MM.1S (cell line): ENCODE measurements at regions not wholly inside any gene's neighbourhood (a gene's known extent, or its start where the extent isn't known, plus 50 kb on each side); places are given as distances from the start of the nearest gene placed in this dataset.
"Not testable (repeated sequence)": the region's sequence is repeated elsewhere in the genome, so short reads cannot be mapped to it uniquely, and the experiment has no call there.

ENCODE experiments used
- DNase-seq: peaks from one replicate; pipeline ENCODE4 v3.0.0-alpha.2; 2015
- H2AFZ ChIP-seq: fragments of 300-600 bp; sonication (generic); 2 replicates; pipeline ENCODE4 v1.6.0; 2016; ENCODE audit warnings: antibody characterized with exemption, low read length
- H3F3A ChIP-seq: fragments of 300-600 bp; sonication (generic); 2 replicates; pipeline ENCODE4 v1.6.1; 2016; ENCODE audit warnings: mild to moderate bottlenecking, antibody characterized with exemption, low read length, moderate library complexity, mixed read lengths; ENCODE audit not compliant: insufficient read depth
- H3K27ac ChIP-seq: fragments of 300-600 bp; sonication (generic); 2 replicates; pipeline ENCODE4 v1.5.1; 2016; ENCODE audit warnings: mild to moderate bottlenecking, low read length
- H3K27me3 ChIP-seq: fragments of 300-600 bp; sonication (generic); replicated peaks from 2 replicates; pipeline ENCODE4 v1.6.0; 2016; ENCODE audit warnings: low read length; ENCODE audit not compliant: insufficient read depth
- H3K36me3 ChIP-seq: fragments of 300-600 bp; sonication (generic); replicated peaks from 2 replicates; pipeline ENCODE4 v1.6.1; 2016; ENCODE audit warnings: mild to moderate bottlenecking, low read length, mixed read lengths; ENCODE audit not compliant: insufficient read depth
- H3K4me1 ChIP-seq: fragments of 300-600 bp; sonication (generic); 2 replicates; pipeline ENCODE4 v1.6.1; 2016; ENCODE audit warnings: low read length, mixed read lengths
- H3K4me2 ChIP-seq: fragments of 300-600 bp; sonication (generic); 2 replicates; pipeline ENCODE4 v1.6.0; 2016; ENCODE audit warnings: low read depth, low read length
- H3K4me3 ChIP-seq: fragments of 300-600 bp; sonication (generic); 2 replicates; pipeline ENCODE4 v1.5.1; 2016; ENCODE audit warnings: low read length, mixed read lengths
- H3K79me2 ChIP-seq: fragments of 300-600 bp; sonication (generic); 2 replicates; pipeline ENCODE4 v1.6.1; 2016; ENCODE audit warnings: mixed run types, low read length, mixed read lengths
- H3K9ac ChIP-seq: fragments of 300-600 bp; sonication (generic); 2 replicates; pipeline ENCODE4 v1.6.1; 2016; ENCODE audit warnings: low read length, mixed read lengths
- H3K9me2 ChIP-seq: fragments of 300-600 bp; sonication (generic); replicated peaks from 2 replicates; pipeline ENCODE4 v1.6.1; 2016; ENCODE audit warnings: mild to moderate bottlenecking, low read length, mixed read lengths; ENCODE audit not compliant: insufficient read depth
- H3K9me3 ChIP-seq: fragments of 300-600 bp; sonication (generic); replicated peaks from 2 replicates; pipeline ENCODE4 v1.6.1; 2016; ENCODE audit warnings: mild to moderate bottlenecking, low read length, mixed read lengths; ENCODE audit not compliant: insufficient read depth
- H4K20me1 ChIP-seq: fragments of 300-600 bp; sonication (generic); 2 replicates; pipeline ENCODE4 v1.6.1; 2016; ENCODE audit warnings: mild to moderate bottlenecking, low read length, moderate library complexity, mixed read lengths; ENCODE audit not compliant: insufficient read depth
- EZH2 ChIP-seq: fragments of 300-600 bp; sonication (generic); optimal IDR thresholded peaks from 2 replicates; pipeline ENCODE3; 2017; ENCODE audit warnings: low read depth, mild to moderate bottlenecking, antibody characterized with exemption, low read length, mixed read lengths
- EZH2phosphoT487 ChIP-seq: fragments of 300-600 bp; sonication (generic); IDR thresholded peaks from 2 replicates; pipeline ENCODE4 v1.6.1; 2018; ENCODE audit warnings: antibody characterized with exemption, low read length
- TF ChIP-seq, protein P1 (sequence below): fragments of 300-600 bp; sonication (generic); IDR thresholded peaks from 2 replicates; pipeline ENCODE4 v1.5.1; 2016; ENCODE audit warnings: antibody characterized with exemption, low read length, mixed read lengths

DNA sequence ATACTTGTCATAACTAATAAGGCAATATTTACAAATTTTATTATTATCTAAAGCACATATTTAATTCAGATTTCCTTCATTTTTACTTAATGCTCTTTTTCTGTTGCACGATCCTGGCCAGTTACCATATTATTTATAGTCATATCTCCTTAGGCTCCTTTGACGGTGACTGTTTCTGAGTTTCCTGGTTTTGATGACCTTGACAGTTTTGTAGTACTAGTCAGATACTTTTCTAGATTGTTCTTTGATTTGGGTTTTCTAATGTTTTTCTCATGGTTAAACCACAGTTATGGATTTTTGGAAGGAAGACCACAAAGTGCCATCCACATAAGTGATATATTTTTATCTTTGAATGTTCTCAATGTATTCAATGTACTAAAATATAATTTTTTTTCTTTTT lies 171.0 kb upstream of the NANOGP8 start:
- no peaks in the 10 kb centered on the region for H3K9me2 ChIP-seq
- H3K79me2 ChIP-seq = no peaks in the 10 kb centered on the region
- no peak for DNase-seq
- H3K27me3 ChIP-seq = no peaks in the 10 kb centered on the region
- H4K20me1 ChIP-seq = no peaks in the 10 kb centered on the region
- H3K4me2 ChIP-seq = no peak overlapping the region
- no peak overlapping the region for H2AFZ ChIP-seq
- no peak overlapping the region for H3K4me3 ChIP-seq
- H3K4me1 ChIP-seq = no peaks in the 10 kb centered on the region
- H3F3A ChIP-seq = no peaks in the 10 kb centered on the region
- TF ChIP-seq EZH2phosphoT487 (no peak), EZH2 (no peak)
- TF ChIP-seq, protein P1, sequence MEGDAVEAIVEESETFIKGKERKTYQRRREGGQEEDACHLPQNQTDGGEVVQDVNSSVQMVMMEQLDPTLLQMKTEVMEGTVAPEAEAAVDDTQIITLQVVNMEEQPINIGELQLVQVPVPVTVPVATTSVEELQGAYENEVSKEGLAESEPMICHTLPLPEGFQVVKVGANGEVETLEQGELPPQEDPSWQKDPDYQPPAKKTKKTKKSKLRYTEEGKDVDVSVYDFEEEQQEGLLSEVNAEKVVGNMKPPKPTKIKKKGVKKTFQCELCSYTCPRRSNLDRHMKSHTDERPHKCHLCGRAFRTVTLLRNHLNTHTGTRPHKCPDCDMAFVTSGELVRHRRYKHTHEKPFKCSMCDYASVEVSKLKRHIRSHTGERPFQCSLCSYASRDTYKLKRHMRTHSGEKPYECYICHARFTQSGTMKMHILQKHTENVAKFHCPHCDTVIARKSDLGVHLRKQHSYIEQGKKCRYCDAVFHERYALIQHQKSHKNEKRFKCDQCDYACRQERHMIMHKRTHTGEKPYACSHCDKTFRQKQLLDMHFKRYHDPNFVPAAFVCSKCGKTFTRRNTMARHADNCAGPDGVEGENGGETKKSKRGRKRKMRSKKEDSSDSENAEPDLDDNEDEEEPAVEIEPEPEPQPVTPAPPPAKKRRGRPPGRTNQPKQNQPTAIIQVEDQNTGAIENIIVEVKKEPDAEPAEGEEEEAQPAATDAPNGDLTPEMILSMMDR = no peak
- no peak overlapping the region for H3K27ac ChIP-seq
- no peak overlapping the region for H3K9ac ChIP-seq
- no peaks in the 10 kb centered on the region for H3K9me3 ChIP-seq
- no peaks in the 10 kb centered on the region for H3K36me3 ChIP-seq

DNA sequence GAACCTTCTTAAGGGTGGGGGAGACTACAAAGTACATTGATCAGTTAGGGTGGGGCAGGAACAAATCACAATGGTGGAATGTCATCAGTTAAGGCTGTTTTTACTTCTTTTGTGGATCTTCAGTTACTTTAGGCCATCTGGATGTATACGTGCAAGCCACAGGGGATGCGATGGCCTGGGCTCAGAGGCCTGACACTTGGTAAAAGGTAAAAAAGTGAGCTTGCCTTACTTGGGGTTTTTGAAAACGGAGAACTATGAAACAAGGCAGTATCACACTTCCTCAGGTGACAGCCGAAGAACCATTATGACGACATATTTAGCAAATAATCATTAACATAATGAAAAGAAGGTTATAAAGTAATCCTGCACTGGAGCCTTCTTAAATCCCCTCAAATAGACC lies 169.8 kb upstream of the NANOGP8 start:
- H3K9ac ChIP-seq, H3K4me3 ChIP-seq, H3K36me3 ChIP-seq, DNase-seq, H3K9me2 ChIP-seq, H3K79me2 ChIP-seq, H3K4me2 ChIP-seq, H4K20me1 ChIP-seq, H3F3A ChIP-seq, H3K27ac ChIP-seq, H2AFZ ChIP-seq, H3K27me3 ChIP-seq, H3K9me3 ChIP-seq, H3K4me1 ChIP-seq: not testable (repeated sequence)

- H3K4me1 ChIP-seq = no peaks in the 10 kb centered on the region
- H3K4me3 ChIP-seq = no peak overlapping the region
- no peaks in the 10 kb centered on the region for H3K36me3 ChIP-seq
- no peaks in the 10 kb centered on the region for H3K9me3 ChIP-seq
- H3K9ac ChIP-seq = no peak overlapping the region
- no peaks in the 10 kb centered on the region for H3K9me2 ChIP-seq
- no peaks in the 10 kb centered on the region for H4K20me1 ChIP-seq
- no peaks in the 10 kb centered on the region for H3F3A ChIP-seq
- H3K27me3 ChIP-seq = no peaks in the 10 kb centered on the region
- no peak overlapping the region for H2AFZ ChIP-seq
- no peak for DNase-seq
- H3K79me2 ChIP-seq = no peaks in the 10 kb centered on the region
- no peak for TF ChIP-seq EZH2
- TF ChIP-seq EZH2phosphoT487 = no peak
- TF ChIP-seq, protein P1 = no peak
- H3K4me2 ChIP-seq = no peak overlapping the region
- H3K27ac ChIP-seq = no peak overlapping the region
These were observed 169.0 kb upstream of the NANOGP8 start for GRCh38 chr15:35254062-35254461.

GRCh38 chr15:35252351-35252865 lies 167.3 kb upstream of the NANOGP8 start:
- no peaks in the 10 kb centered on the region for H3K36me3 ChIP-seq
- H3K9ac ChIP-seq = no peak overlapping the region
- no peak overlapping the region for H3K4me3 ChIP-seq
- H3K27me3 ChIP-seq = no peaks in the 10 kb centered on the region
- H3K79me2 ChIP-seq = no peaks in the 10 kb centered on the region
- H3K27ac ChIP-seq = no peak overlapping the region
- no peaks in the 10 kb centered on the region for H4K20me1 ChIP-seq
- H3K4me1 ChIP-seq = no peaks in the 10 kb centered on the region
- no peaks in the 10 kb centered on the region for H3K9me3 ChIP-seq
- H2AFZ ChIP-seq = no peak overlapping the region
- TF ChIP-seq EZH2phosphoT487 (no peak), EZH2 (no peak)
- TF ChIP-seq, protein P1 = no peak
- H3F3A ChIP-seq = no peaks in the 10 kb centered on the region
- H3K9me2 ChIP-seq = no peaks in the 10 kb centered on the region
- H3K4me2 ChIP-seq = no peak overlapping the region
- DNase-seq = no peak
